OCI-LY1 (cell line): ENCODE measurements at regions not wholly inside any gene's neighbourhood (a gene's known extent, or its start where the extent isn't known, plus 50 kb on each side); places are given as distances from the start of the nearest gene placed in this dataset.

Source experiments
- H2AFZ ChIP-seq: fragments of 200-600 bp; sonication (generic), shearing (Covaris generic); 2 replicates; pipeline ENCODE4 v1.6.0; 2014; ENCODE audit warnings: antibody characterized with exemption, mild to moderate bottlenecking, low read length
- H3F3A ChIP-seq: fragments of 200-600 bp; sonication (generic), shearing (Covaris generic); 2 replicates; pipeline ENCODE4 v1.6.0; 2014; ENCODE audit warnings: mild to moderate bottlenecking, antibody characterized with exemption, low read length, moderate library complexity; ENCODE audit not compliant: insufficient read depth
- H3K27ac ChIP-seq: fragments of 200-600 bp; sonication (generic); 2 replicates; pipeline ENCODE4 v1.5.1; 2014; ENCODE audit warnings: low read length, mixed run types, mild to moderate bottlenecking, low read depth; ENCODE audit not compliant: poor library complexity, severe bottlenecking
- H3K27me3 ChIP-seq: fragments of 200-600 bp; sonication (generic); 2 replicates; pipeline ENCODE4 v1.6.0; 2014; ENCODE audit warnings: antibody characterized with exemption, mild to moderate bottlenecking, low read length, moderate library complexity; ENCODE audit not compliant: insufficient read depth
- H3K36me3 ChIP-seq: fragments of 200-600 bp; sonication (generic); 2 replicates; pipeline ENCODE4 v1.6.1; 2014; ENCODE audit warnings: mild to moderate bottlenecking, antibody characterized with exemption, low read length, moderate library complexity, mixed read lengths; ENCODE audit not compliant: insufficient read depth
- H3K4me1 ChIP-seq: fragments of 200-600 bp; sonication (generic); 2 replicates; pipeline ENCODE4 v1.5.1; 2014; ENCODE audit warnings: mild to moderate bottlenecking, low read length, moderate library complexity; ENCODE audit not compliant: insufficient read depth, severe bottlenecking
- H3K4me2 ChIP-seq: fragments of 200-600 bp; sonication (generic), shearing (Covaris generic); 2 replicates; pipeline ENCODE4 v1.6.1; 2014; ENCODE audit warnings: low read length
- H3K4me3 ChIP-seq: fragments of 200-600 bp; sonication (generic); 2 replicates; pipeline ENCODE4 v1.5.1; 2014; ENCODE audit warnings: low read length, low read depth, mild to moderate bottlenecking, mixed read lengths; ENCODE audit not compliant: poor library complexity, severe bottlenecking
- H3K79me2 ChIP-seq: fragments of 200-600 bp; shearing (Covaris generic); 2 replicates; pipeline ENCODE4 v1.6.1; 2016; ENCODE audit warnings: mixed run types, low read length, mixed read lengths; ENCODE audit not compliant: insufficient read depth
- H3K9ac ChIP-seq: fragments of 200-600 bp; sonication (generic), shearing (Covaris generic); 2 replicates; pipeline ENCODE4 v1.6.1; 2014; ENCODE audit warnings: mild to moderate bottlenecking, low read length, mixed read lengths
- H3K9me2 ChIP-seq: fragments of 200-600 bp; sonication (generic), shearing (Covaris generic); 2 replicates; pipeline ENCODE4 v1.6.1; 2014; ENCODE audit warnings: low read depth, mild to moderate bottlenecking, low read length, mixed read lengths
- H3K9me3 ChIP-seq: fragments of 200-600 bp; shearing (Covaris generic); 2 replicates; pipeline ENCODE4 v1.6.1; 2014; ENCODE audit warnings: low read length, mixed read lengths
- H4K20me1 ChIP-seq: fragments of 200-600 bp; sonication (generic), shearing (Covaris generic); 2 replicates; pipeline ENCODE4 v1.6.0; 2016; ENCODE audit warnings: mild to moderate bottlenecking, low read length; ENCODE audit not compliant: insufficient read depth
- EZH2 ChIP-seq: fragments of 200-600 bp; sonication (generic), shearing (Covaris generic); IDR thresholded peaks from 2 replicates; pipeline ENCODE4 v1.8.0; 2017; ENCODE audit warnings: borderline replicate concordance, mixed run types, mild to moderate bottlenecking, antibody characterized with exemption, low read length, moderate library complexity, mixed read lengths
- TF ChIP-seq, protein P1 (sequence below): fragments of 200-600 bp; sonication (generic), shearing (Covaris generic); IDR thresholded peaks from 2 replicates; pipeline ENCODE4 v1.5.1; 2017; ENCODE audit warnings: mild to moderate bottlenecking, antibody characterized with exemption, low read length, moderate library complexity, mixed read lengths

DNA sequence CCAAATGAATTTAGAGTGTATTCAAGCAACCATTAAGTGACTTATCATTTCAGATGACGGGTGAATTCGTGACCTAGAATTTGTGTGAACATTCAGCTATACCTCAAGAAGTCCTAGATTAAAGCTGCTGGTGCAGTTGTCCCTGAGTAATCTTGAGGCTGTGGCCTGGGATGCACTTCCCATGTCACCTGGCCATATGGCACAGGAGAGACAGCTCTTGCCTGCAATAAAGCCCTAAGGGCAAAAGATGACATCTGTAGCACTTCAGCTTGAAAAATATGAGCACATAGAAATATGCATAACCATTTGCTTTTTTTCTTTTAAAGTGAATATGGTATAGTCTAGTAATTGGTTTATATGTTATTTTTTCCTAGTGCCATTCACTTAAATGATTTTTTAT lies 125.8 kb downstream of the FHDC1 start:
- Histone ChIP-seq H3K36me3 (no peaks in the 10 kb centered on the region), H3K79me2 (no peaks in the 10 kb centered on the region), H3K27me3 (no peaks in the 10 kb centered on the region), H2AFZ (no peak overlapping the region), H3F3A (no peaks in the 10 kb centered on the region), H3K9me3 (no peaks in the 10 kb centered on the region), H3K4me1 (no peaks in the 10 kb centered on the region), H3K9ac (no peak overlapping the region), H3K27ac (no peak overlapping the region), H3K9me2 (no peaks in the 10 kb centered on the region), H3K4me2 (no peak overlapping the region), H3K4me3 (no peak overlapping the region), H4K20me1 (no peaks in the 10 kb centered on the region)
- TF ChIP-seq, protein P1, sequence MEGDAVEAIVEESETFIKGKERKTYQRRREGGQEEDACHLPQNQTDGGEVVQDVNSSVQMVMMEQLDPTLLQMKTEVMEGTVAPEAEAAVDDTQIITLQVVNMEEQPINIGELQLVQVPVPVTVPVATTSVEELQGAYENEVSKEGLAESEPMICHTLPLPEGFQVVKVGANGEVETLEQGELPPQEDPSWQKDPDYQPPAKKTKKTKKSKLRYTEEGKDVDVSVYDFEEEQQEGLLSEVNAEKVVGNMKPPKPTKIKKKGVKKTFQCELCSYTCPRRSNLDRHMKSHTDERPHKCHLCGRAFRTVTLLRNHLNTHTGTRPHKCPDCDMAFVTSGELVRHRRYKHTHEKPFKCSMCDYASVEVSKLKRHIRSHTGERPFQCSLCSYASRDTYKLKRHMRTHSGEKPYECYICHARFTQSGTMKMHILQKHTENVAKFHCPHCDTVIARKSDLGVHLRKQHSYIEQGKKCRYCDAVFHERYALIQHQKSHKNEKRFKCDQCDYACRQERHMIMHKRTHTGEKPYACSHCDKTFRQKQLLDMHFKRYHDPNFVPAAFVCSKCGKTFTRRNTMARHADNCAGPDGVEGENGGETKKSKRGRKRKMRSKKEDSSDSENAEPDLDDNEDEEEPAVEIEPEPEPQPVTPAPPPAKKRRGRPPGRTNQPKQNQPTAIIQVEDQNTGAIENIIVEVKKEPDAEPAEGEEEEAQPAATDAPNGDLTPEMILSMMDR, result no peak
- no peak for TF ChIP-seq EZH2

DNA sequence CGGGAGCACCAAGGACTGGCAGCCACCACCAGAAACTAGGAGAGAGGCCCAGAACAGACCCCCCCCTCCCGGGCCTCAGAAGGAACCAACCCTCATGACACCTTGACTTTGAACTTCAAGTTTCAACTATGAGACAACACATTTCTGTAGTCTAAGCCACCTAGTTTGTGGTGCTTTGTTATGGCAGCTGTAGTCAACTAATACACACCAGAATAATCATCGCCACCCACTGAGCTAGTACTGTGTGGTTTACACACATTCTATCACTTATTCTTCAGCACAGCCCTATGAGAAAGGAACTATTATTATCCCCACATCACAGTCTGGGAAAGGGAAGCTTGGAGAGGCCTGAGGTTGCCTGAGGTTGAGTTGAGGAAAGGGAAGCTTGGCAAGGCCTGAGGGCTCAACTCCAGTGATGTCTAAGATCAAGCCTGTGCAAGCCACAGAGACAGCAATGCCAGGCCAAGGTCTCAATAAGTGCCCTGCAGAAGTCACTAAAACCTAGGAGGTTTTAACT lies 126.6 kb downstream of the FHDC1 start:
- no peak overlapping the region for H3K27ac ChIP-seq
- TF ChIP-seq, protein P1, result no peak
- no peak for TF ChIP-seq EZH2
- no peak overlapping the region for H3K9ac ChIP-seq
- no peaks in the 10 kb centered on the region for H3K79me2 ChIP-seq
- H3K4me2 ChIP-seq, result no peak overlapping the region
- H3F3A ChIP-seq, result no peaks in the 10 kb centered on the region
- H3K27me3 ChIP-seq, result no peaks in the 10 kb centered on the region
- H3K36me3 ChIP-seq, result no peaks in the 10 kb centered on the region
- H4K20me1 ChIP-seq, result no peaks in the 10 kb centered on the region
- H3K4me3 ChIP-seq, result no peak overlapping the region
- no peak overlapping the region for H2AFZ ChIP-seq
- H3K9me2 ChIP-seq, result no peaks in the 10 kb centered on the region
- no peaks in the 10 kb centered on the region for H3K4me1 ChIP-seq
- no peaks in the 10 kb centered on the region for H3K9me3 ChIP-seq

DNA sequence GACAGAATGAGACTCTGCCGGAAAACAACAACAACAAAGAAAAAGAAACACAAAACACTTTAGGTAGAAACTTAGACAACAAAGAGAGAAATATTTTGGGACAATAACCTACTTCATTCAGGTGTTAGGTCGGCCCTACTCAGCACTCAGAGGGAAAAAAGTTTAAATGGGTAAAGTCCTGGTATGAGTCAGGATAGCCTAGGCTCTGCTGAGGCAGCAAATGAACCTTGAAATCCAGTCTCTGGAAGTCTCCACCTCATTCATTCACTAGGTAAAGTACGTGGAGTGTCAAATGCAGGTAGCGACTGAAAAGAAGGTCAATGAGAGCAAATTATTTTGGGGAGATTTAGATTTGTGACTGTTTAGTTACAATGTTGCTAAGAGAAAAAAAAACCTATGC lies 127.4 kb downstream of the FHDC1 start:
- no peak overlapping the region for H2AFZ ChIP-seq
- H3K4me1 ChIP-seq, result no peaks in the 10 kb centered on the region
- no peak overlapping the region for H3K4me2 ChIP-seq
- H3K27me3 ChIP-seq, result no peaks in the 10 kb centered on the region
- H3K9me2 ChIP-seq, result no peaks in the 10 kb centered on the region
- H4K20me1 ChIP-seq, result no peaks in the 10 kb centered on the region
- no peaks in the 10 kb centered on the region for H3K9me3 ChIP-seq
- H3K9ac ChIP-seq, result no peak overlapping the region
- no peak overlapping the region for H3K4me3 ChIP-seq
- TF ChIP-seq, protein P1, result no peak
- no peak for TF ChIP-seq EZH2
- no peaks in the 10 kb centered on the region for H3K36me3 ChIP-seq
- no peaks in the 10 kb centered on the region for H3K79me2 ChIP-seq
- no peak overlapping the region for H3K27ac ChIP-seq
- H3F3A ChIP-seq, result no peaks in the 10 kb centered on the region
